VCaP (cell line): ENCODE measurements at regions not wholly inside any gene's neighbourhood (a gene's known extent, or its start where the extent isn't known, plus 50 kb on each side); places are given as distances from the start of the nearest gene placed in this dataset.

Experiments used
- H3K27ac ChIP-seq: fragments of 450-650 bp; 2 replicates; pipeline ENCODE4 v1.5.1; 2017
- TF ChIP-seq, protein P1 (sequence below): fragments of 450-650 bp; conservative IDR thresholded peaks from 2 replicates; pipeline ENCODE4 v1.5.1; 2017; ENCODE audit warnings: mild to moderate bottlenecking, moderate library complexity

DNA sequence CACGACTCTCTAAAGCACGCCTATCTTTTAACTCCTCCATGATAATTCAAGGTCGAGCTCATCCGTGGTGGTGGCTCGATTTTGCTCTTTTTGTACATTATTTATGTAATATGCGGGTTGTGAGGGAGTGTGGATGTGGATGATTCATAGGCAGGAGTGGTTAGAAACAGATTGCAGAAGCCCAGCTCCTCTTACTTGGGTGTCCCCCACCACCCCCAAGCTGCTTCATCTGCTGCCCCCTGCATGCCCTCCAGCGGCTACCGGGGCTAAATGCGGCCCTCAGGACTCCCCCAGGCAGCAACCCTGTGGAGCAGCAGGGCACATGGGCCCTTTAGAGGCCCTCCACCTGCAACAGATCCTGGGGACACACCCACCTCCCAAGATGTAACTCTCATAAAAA is 111.5 kb upstream of the SELENOK start:
- H3K27ac ChIP-seq: no peak overlapping the region
- TF ChIP-seq, protein P1, sequence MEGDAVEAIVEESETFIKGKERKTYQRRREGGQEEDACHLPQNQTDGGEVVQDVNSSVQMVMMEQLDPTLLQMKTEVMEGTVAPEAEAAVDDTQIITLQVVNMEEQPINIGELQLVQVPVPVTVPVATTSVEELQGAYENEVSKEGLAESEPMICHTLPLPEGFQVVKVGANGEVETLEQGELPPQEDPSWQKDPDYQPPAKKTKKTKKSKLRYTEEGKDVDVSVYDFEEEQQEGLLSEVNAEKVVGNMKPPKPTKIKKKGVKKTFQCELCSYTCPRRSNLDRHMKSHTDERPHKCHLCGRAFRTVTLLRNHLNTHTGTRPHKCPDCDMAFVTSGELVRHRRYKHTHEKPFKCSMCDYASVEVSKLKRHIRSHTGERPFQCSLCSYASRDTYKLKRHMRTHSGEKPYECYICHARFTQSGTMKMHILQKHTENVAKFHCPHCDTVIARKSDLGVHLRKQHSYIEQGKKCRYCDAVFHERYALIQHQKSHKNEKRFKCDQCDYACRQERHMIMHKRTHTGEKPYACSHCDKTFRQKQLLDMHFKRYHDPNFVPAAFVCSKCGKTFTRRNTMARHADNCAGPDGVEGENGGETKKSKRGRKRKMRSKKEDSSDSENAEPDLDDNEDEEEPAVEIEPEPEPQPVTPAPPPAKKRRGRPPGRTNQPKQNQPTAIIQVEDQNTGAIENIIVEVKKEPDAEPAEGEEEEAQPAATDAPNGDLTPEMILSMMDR: no peak

DNA sequence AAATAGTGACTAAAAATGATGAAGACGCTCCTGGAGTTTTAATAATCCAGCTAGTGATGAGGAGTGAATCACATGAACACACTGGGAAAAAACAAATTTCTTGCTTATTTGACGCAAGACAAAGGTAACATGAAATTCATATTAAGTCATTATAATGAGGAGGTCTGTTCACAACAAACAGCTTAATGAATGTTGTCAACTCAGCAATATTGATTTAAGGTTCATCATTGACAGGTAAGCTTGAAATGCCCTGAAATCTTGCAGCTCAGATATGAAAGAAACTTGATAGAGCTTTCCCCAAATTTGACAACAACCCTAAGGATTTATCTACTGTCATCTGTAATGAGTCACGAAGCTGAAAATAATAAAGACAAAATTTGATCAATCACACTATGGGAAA is 108.1 kb upstream of the SELENOK start:
- peak overlapping the region; percentile 28; the same call in 1 of the 2 replicates for H3K27ac ChIP-seq
- TF ChIP-seq, protein P1: no peak

DNA sequence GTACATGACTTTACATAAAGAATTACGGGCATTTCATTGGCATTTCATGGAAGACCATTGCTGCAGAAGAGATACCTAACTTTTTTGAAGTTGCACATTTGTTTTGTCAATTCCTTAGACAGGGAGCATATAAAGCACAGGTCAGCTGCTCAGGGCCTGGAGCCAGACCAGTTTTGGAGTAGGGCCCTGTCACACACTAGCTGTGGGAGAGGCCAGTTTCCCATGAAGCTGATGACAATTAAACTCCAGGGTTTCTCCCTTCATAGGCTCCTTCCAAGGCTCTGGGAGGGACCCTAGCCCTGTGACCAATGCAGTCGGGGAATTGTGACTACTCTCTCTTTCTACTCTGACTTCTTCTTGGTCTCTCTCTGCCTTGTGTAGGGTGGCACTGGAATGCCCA is 107.3 kb upstream of the SELENOK start:
- TF ChIP-seq, protein P1: no peak
- peak overlapping the region; percentile 28; the same call in 1 of the 2 replicates for H3K27ac ChIP-seq

DNA sequence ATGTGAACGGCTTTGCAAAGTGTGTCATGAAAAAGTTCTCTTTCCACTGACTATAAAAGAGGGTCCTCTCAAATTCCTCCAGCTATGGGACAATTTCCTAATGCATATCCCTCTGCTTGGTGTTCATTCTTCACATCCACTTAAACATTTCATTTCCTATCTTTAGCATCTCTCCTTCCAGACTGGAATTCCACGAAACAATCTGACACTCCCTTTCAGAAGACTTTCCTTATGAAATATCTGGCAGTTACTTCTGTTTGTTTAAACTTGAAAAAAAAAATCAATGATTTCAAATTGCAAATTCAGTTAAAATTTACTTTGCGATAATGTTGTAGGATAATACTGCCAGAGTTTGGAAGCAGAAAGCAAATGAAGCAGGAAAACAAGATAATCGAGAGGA is 105.8 kb upstream of the SELENOK start:
- TF ChIP-seq, protein P1: no peak
- no peak overlapping the region for H3K27ac ChIP-seq

DNA sequence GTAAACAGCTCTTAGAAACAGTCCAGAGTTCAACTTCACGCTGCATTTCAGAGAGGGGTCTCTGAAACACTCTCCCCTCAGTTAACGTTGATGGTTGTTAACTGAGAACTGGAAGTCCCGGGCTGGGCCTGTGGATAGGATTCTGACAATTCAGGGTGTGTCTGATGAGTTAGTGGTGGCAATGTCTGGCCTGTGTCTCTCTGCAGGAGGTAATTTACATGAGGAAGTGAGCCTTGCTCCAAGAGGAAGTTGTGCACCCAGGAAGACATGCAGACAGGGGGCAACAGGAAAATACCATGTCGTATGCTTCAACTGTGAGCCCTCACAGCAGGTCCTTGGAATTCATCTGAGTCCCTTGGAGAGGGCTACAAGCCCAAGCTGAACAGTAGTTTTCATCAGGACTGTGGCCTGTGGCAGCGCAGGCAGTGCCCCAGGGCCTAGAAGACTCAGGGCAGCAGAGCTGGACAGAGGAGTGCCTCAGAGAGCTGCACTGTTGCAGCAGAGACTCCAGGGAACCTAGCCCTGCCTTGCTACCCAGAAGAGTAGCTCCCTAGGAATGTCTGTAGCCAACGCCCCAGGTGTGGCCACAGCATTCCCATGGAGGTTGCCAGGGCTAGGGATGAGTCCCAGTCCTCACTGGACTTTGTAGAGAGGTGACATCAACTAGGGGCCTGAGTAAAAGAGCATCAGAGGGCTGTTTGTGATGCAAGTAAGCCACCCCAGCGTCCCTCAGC is 104.6 kb upstream of the SELENOK start:
- TF ChIP-seq, protein P1: no peak
- no peak overlapping the region for H3K27ac ChIP-seq

DNA sequence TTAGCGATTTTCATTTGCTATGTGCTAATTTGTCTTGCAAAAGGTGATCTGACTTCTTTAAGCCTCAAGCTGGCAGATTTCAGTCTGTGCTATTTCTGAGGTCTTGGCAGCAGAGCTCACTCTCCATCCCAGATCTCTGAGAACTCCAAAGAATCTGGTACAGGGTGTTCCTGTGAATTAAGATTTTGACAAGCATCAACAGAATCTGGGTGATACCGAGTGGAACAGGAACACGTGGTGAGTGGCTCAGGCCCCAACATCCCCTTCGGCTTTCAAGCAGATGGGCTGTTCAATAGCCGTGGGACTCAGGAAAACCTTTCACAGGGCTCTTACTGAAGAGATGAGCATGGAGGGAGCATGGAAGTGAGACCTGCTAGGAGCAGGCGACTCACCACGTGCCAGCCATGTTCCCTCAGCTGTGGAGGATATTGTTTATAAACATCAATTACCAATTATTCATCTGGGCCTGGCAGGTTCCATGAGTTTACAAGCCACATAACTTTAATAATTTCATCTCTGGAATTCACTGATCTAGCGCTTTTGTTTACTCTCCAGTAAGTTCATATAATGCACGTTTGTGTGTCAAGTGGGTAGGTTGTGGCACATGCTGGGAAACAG is 103.4 kb upstream of the SELENOK start:
- H3K27ac ChIP-seq: no peak overlapping the region
- TF ChIP-seq, protein P1: no peak

DNA sequence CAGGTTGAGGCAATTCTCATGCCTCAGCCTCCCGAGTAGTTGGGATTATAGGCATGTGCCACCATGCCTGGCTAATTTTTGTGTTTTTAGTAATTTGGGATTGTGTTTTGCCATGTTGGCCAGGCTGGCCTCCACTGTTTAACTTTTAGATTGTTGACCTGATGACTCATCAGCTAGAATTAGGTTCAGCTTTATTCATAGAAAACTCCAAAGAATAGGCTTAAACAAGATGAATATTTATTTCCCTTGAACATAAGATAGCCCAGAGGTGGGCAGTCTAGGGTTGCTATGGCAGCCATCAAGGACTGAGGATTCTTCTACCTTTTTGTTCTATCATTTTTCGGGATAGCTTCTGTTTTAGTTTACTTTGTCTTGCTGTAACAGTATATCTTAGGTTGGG is 99.6 kb upstream of the SELENOK start:
- TF ChIP-seq, protein P1: no peak

More for the DNA sequence above, 99.6 kb upstream of the SELENOK start:
- H3K27ac ChIP-seq: no peak overlapping the region
